GM12878 (cell line): ENCODE measurements at regions not wholly inside any gene's neighbourhood (a gene's known extent, or its start where the extent isn't known, plus 50 kb on each side); places are given as distances from the start of the nearest gene placed in this dataset.

Source experiments
- ATAC-seq: fragments of 200-7000 bp; cut with Tn5 transposase; 3 replicates; pipeline ENCODE4 v1.9.1; 2020; ENCODE audit warnings: mild to moderate bottlenecking, moderate library complexity
- BruUV-seq: library from RNA; stranded (reverse); fragments of 400-500 nt; replicated peaks from 2 replicates; lab custom pipeline; 2021; lab: Mats Ljungman, UMichigan
- CTCF ChIA-PET: fragments of 300-600 bp; sonication (Branson Sonifier 250); formaldehyde crosslinking; extraction: SDS; loops from one replicate; lab custom pipeline; 2021; ENCODE audit warnings: inconsistent platforms; lab: Yijun Ruan, JAX
- POLR2A ChIA-PET: fragments of 350-600 bp; formaldehyde crosslinking; extraction: SDS; loops from one replicate; lab custom pipeline; 2021; ENCODE audit warnings: inconsistent platforms; lab: Charles Lee
- RAD21 ChIA-PET: fragments of 300-600 bp; sonication (Branson Sonifier 250); formaldehyde crosslinking; loops from one replicate; lab custom pipeline; 2023; ENCODE audit warnings: antibody characterized with exemption; ENCODE audit not compliant: unreplicated experiment; lab: Charles Lee
- SMC1A ChIA-PET: fragments of 300-600 bp; sonication (Branson Sonifier 250); formaldehyde crosslinking; loops from one replicate; lab custom pipeline; 2023; ENCODE audit not compliant: unreplicated experiment, uncharacterized antibody; lab: Charles Lee
- DNase-seq: peaks from one replicate; pipeline ENCODE4 v3.0.0-alpha.2; 2011; ENCODE audit warnings: low read depth, low spot score
- FAIRE-seq: peaks from 3 replicates; lab custom pipeline; 2011; peaks lifted over from hg19 to GRCh38; lab: Jason Lieb, UNC
- H2AFZ ChIP-seq: 2 replicates; pipeline ENCODE4 v1.6.0; 2011; ENCODE audit warnings: low read depth, low read length, control low read depth; ENCODE audit not compliant: control insufficient read depth
- H3K27ac ChIP-seq: 2 replicates; pipeline ENCODE4 v1.5.1; 2011; ENCODE audit warnings: control low read depth; ENCODE audit not compliant: control insufficient read depth, insufficient read depth
- H3K27me3 ChIP-seq, 2 experiments: replicated peaks in 1 of 2; 2 replicates each; pipeline versions ENCODE4 v1.6.0 to v1.6.1; 2011; ENCODE audit warnings: low read length in 1 of 2; ENCODE audit not compliant: control insufficient read depth in 2 of 2, insufficient read depth in 2 of 2
- H3K36me3 ChIP-seq, 2 experiments: 2 replicates each; pipeline ENCODE4 v1.5.1; 2011; ENCODE audit warnings: low read length in 1 of 2; ENCODE audit not compliant: control insufficient read depth in 2 of 2, insufficient read depth in 2 of 2
- H3K4me1 ChIP-seq: 2 replicates; pipeline ENCODE4 v1.6.1; 2011; ENCODE audit warnings: mild to moderate bottlenecking, low read length, moderate library complexity, mixed read lengths; ENCODE audit not compliant: control insufficient read depth, insufficient read depth
- H3K4me2 ChIP-seq: 2 replicates; pipeline ENCODE4 v1.6.0; 2011; ENCODE audit warnings: control low read depth; ENCODE audit not compliant: control insufficient read depth, insufficient read depth
- H3K4me3 ChIP-seq: fragments of 200-600 bp; sonication (generic); 2 replicates; pipeline ENCODE4 v1.5.1; 2016
- H3K79me2 ChIP-seq: 2 replicates; pipeline ENCODE4 v1.6.0; 2011; ENCODE audit warnings: low read length; ENCODE audit not compliant: control insufficient read depth, insufficient read depth
- H3K9ac ChIP-seq: 2 replicates; pipeline ENCODE4 v1.8.0; 2011; ENCODE audit warnings: low read length, control low read depth, mixed read lengths; ENCODE audit not compliant: control insufficient read depth, insufficient read depth
- H3K9me3 ChIP-seq: replicated peaks from 3 replicates; pipeline ENCODE4 v1.5.1; 2011; ENCODE audit warnings: mild to moderate bottlenecking, low read length; ENCODE audit not compliant: control insufficient read depth, insufficient read depth
- H4K20me1 ChIP-seq: 2 replicates; pipeline ENCODE4 v1.6.0; 2011; ENCODE audit not compliant: control insufficient read depth, insufficient read depth
- JUNB ChIP-seq: IDR thresholded peaks from 2 replicates; pipeline ENCODE4 v1.6.1; 2016; ENCODE audit warnings: antibody characterized with exemption, mild to moderate bottlenecking
- KAT2A ChIP-seq: conservative IDR thresholded peaks from 2 replicates; pipeline ENCODE4 v1.6.1; 2011; ENCODE audit warnings: low read depth, low read length; ENCODE audit not compliant: control insufficient read depth
- NFXL1 ChIP-seq: fragments of 450-650 bp; IDR thresholded peaks from 2 replicates; pipeline ENCODE4 v1.6.1; 2017; ENCODE audit warnings: antibody characterized with exemption, mild to moderate bottlenecking, borderline replicate concordance
- POLR2A ChIP-seq: IDR thresholded peaks from 2 replicates; pipeline ENCODE4 v1.6.1; 2011; ENCODE audit warnings: low read depth, mild to moderate bottlenecking, low read length
- POLR2AphosphoS5 ChIP-seq: IDR thresholded peaks from 2 replicates; pipeline ENCODE4 v1.6.1; 2011; ENCODE audit warnings: mild to moderate bottlenecking, low read length, inconsistent platforms
- TCF3 ChIP-seq: IDR thresholded peaks from 2 replicates; pipeline ENCODE4 v1.6.1; 2012; ENCODE audit warnings: low read depth, mild to moderate bottlenecking, low read length, borderline replicate concordance; ENCODE audit not compliant: insufficient read depth
- WGBS: methylation state at CpG from one replicate; pipeline ENCODE4 v1.1.6; 2016; ENCODE audit warnings: low lambda C conversion rate; ENCODE audit not compliant: insufficient replicate concordance, insufficient coverage; ENCODE audit errors: missing lambda C conversion rate; 5-methylcytosine and 5-hydroxymethylcytosine counted together
- in situ Hi-C: fragments of 300-500 bp; cut with MboI; formaldehyde crosslinking; loops from 9 replicates; pipeline ENCODE4 v1.14.3; 2018; ENCODE audit warnings: mixed read lengths
- intact Hi-C: fragments of 100-400 bp; cut with micrococcal nuclease; formaldehyde crosslinking; loops from one replicate; pipeline ENCODE4 v1.14.2; 2022; ENCODE audit not compliant: unreplicated experiment
- TF ChIP-seq, protein P1 (sequence below): fragments of 450-650 bp; formaldehyde crosslinking; IDR thresholded peaks from 2 replicates; pipeline ENCODE4 v1.5.0; 2022; ENCODE audit warnings: mild to moderate bottlenecking, missing genetic modification characterization
- TF ChIP-seq, protein P2 (sequence below): fragments of 450-650 bp; IDR thresholded peaks from 2 replicates; pipeline ENCODE4 v1.6.1; 2017; ENCODE audit warnings: mild to moderate bottlenecking, moderate library complexity

DNA sequence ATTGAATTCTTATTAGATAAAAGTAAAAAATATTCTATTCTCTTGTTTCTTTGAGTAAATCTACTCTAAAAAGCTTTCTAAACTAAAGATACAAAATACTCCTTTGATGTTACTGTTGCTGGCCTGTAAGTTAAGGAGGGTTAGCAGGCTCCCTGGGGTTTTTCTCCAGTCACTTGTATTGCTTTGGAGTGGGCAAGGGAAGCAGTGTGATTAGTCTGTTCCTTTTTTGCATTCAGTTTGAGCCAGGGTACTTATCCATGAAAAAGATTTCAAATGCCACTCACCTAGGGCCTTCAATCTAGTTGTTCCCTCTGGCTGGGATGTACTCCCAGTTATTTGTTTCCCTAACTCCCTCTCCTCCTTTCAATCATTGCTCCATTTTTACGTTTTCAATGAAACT is 256.2 kb upstream of the SMC2 start (continued):
- TF ChIP-seq, protein P1, sequence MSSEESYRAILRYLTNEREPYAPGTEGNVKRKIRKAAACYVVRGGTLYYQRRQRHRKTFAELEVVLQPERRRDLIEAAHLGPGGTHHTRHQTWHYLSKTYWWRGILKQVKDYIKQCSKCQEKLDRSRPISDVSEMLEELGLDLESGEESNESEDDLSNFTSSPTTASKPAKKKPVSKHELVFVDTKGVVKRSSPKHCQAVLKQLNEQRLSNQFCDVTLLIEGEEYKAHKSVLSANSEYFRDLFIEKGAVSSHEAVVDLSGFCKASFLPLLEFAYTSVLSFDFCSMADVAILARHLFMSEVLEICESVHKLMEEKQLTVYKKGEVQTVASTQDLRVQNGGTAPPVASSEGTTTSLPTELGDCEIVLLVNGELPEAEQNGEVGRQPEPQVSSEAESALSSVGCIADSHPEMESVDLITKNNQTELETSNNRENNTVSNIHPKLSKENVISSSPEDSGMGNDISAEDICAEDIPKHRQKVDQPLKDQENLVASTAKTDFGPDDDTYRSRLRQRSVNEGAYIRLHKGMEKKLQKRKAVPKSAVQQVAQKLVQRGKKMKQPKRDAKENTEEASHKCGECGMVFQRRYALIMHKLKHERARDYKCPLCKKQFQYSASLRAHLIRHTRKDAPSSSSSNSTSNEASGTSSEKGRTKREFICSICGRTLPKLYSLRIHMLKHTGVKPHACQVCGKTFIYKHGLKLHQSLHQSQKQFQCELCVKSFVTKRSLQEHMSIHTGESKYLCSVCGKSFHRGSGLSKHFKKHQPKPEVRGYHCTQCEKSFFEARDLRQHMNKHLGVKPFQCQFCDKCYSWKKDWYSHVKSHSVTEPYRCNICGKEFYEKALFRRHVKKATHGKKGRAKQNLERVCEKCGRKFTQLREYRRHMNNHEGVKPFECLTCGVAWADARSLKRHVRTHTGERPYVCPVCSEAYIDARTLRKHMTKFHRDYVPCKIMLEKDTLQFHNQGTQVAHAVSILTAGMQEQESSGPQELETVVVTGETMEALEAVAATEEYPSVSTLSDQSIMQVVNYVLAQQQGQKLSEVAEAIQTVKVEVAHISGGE: no peak
- TF ChIP-seq KAT2A: no peak
- TF ChIP-seq, protein P2, sequence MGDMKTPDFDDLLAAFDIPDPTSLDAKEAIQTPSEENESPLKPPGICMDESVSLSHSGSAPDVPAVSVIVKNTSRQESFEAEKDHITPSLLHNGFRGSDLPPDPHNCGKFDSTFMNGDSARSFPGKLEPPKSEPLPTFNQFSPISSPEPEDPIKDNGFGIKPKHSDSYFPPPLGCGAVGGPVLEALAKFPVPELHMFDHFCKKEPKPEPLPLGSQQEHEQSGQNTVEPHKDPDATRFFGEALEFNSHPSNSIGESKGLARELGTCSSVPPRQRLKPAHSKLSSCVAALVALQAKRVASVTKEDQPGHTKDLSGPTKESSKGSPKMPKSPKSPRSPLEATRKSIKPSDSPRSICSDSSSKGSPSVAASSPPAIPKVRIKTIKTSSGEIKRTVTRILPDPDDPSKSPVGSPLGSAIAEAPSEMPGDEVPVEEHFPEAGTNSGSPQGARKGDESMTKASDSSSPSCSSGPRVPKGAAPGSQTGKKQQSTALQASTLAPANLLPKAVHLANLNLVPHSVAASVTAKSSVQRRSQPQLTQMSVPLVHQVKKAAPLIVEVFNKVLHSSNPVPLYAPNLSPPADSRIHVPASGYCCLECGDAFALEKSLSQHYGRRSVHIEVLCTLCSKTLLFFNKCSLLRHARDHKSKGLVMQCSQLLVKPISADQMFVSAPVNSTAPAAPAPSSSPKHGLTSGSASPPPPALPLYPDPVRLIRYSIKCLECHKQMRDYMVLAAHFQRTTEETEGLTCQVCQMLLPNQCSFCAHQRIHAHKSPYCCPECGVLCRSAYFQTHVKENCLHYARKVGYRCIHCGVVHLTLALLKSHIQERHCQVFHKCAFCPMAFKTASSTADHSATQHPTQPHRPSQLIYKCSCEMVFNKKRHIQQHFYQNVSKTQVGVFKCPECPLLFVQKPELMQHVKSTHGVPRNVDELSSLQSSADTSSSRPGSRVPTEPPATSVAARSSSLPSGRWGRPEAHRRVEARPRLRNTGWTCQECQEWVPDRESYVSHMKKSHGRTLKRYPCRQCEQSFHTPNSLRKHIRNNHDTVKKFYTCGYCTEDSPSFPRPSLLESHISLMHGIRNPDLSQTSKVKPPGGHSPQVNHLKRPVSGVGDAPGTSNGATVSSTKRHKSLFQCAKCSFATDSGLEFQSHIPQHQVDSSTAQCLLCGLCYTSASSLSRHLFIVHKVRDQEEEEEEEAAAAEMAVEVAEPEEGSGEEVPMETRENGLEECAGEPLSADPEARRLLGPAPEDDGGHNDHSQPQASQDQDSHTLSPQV: no peak

DNA sequence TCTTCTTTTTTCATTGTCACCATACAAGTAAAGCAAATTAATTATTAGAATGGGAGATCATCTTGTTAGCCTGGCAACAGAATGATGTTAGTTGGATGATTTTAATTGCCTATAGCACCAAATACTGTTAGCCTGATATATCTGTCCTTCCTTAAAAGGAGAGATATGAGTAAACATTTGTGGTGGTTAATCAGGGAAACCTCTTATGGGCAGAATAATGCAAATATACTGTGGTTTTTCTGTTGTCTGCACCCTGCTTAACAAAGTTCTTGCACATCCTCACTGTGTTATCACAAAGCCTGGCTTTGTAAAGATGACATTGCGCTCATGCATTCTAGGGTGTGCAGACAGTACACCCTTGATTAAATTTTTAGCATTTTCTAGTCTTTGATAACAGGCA is 254.9 kb upstream of the SMC2 start:
- SMC1A ChIA-PET: no interaction called here
- Histone ChIP-seq H3K4me1 (no peaks in the 10 kb centered on the region), H3K9ac (no peak overlapping the region), H3K27me3 (no peaks in the 10 kb centered on the region), H3K4me2 (no peak overlapping the region), H3K9me3 (no peaks in the 10 kb centered on the region), H3K36me3 (no peaks in the 10 kb centered on the region), H3K4me3 (no peak overlapping the region), H3K27ac (no peak overlapping the region), H3K79me2 (no peaks in the 10 kb centered on the region), H4K20me1 (no peaks in the 10 kb centered on the region), H2AFZ (no peak overlapping the region)
- CTCF ChIA-PET: no interaction called here
- BruUV-seq: no TSS peak
- FAIRE-seq (no peak), DNase-seq (no peak), ATAC-seq (no peak)
- WGBS: 0% methylated on average over 1 of the region's 1 CpG
- RAD21 ChIA-PET: no interaction called here
- in situ Hi-C loops: no loop called here
- no peak for TF ChIP-seq TCF3
- TF ChIP-seq NFXL1: no peak
- TF ChIP-seq POLR2AphosphoS5: no peak
- no peak for TF ChIP-seq JUNB
- TF ChIP-seq POLR2A: no peak
- POLR2A ChIA-PET: no interaction called here
- intact Hi-C loops: no loop called here
